ENCODE measurements at regions not wholly inside any gene's neighbourhood (a gene's known extent, or its start where the extent isn't known, plus 50 kb on each side); places are given as distances from the start of the nearest gene placed in this dataset.

- no peak overlapping the region for H3K4me3 ChIP-seq (ENCODE audit: low read depth, low read length)
- no peak for TF ChIP-seq CTCF (conservative IDR thresholded peaks at IDR 0.05; ENCODE audit: low read depth, low read length)
- DNase-seq (ENCODE audit: low read depth) = no peak
Observed at GRCh38 chrX:74090049-74090448, 213.9 kb upstream of the ZCCHC13 start.

GRCh38 chrX:74085642-74086236 is 218.2 kb upstream of the ZCCHC13 start:
- no peak overlapping the region for H3K4me3 ChIP-seq (ENCODE audit: low read depth, low read length)
- DNase-seq (ENCODE audit: low read depth) = no peak
- no peak for TF ChIP-seq CTCF (conservative IDR thresholded peaks at IDR 0.05; ENCODE audit: low read depth, low read length)

GRCh38 chrX:74080165-74080564 is 223.8 kb upstream of the ZCCHC13 start:
- DNase-seq (ENCODE audit: low read depth) = no peak
- no peak overlapping the region for H3K4me3 ChIP-seq (ENCODE audit: low read depth, low read length)
- no peak for TF ChIP-seq CTCF (conservative IDR thresholded peaks at IDR 0.05; ENCODE audit: low read depth, low read length)

- DNase-seq (ENCODE audit: low read depth) = no peak
- no peak overlapping the region for H3K4me3 ChIP-seq (ENCODE audit: low read depth, low read length)
- TF ChIP-seq CTCF (conservative IDR thresholded peaks at IDR 0.05; ENCODE audit: low read depth, low read length) = no peak
Observed at GRCh38 chrX:74065831-74066390, 213.4 kb upstream of the XIST start.

- no peak for DNase-seq (ENCODE audit: low read depth)
- no peak overlapping the region for H3K4me3 ChIP-seq (ENCODE audit: low read depth, low read length)
- no peak for TF ChIP-seq CTCF (conservative IDR thresholded peaks at IDR 0.05; ENCODE audit: low read depth, low read length)
Observed at GRCh38 chrX:74063426-74064155, 211.1 kb upstream of the XIST start.

- no peak for DNase-seq (ENCODE audit: low read depth)
- H3K4me3 ChIP-seq (ENCODE audit: low read depth, low read length) = no peak overlapping the region
- TF ChIP-seq CTCF (conservative IDR thresholded peaks at IDR 0.05; ENCODE audit: low read depth, low read length) = no peak
Observed at GRCh38 chrX:74061879-74062278, 209.4 kb upstream of the XIST start.

Measured in epithelial cell of proximal tubule (primary cell).